Lower leg skin (tissue), 4 donors: ENCODE measurements at regions not wholly inside any gene's neighbourhood (a gene's known extent, or its start where the extent isn't known, plus 50 kb on each side); places are given as distances from the start of the nearest gene placed in this dataset.
"Not testable (repeated sequence)": the region's sequence is repeated elsewhere in the genome, so short reads cannot be mapped to it uniquely, and the experiment has no call there.

Experiments
- DNase-seq, 2 donors: peaks; one replicate each; pipeline ENCODE4 v3.0.0-alpha.2; 2019; ENCODE audit warnings: low spot score in 2 of 2
- H3K4me3 ChIP-seq: fragments of 200-600 bp; sonication (generic); 2 replicates; pipeline ENCODE4 v1.5.1; 2017; ENCODE audit warnings: mild to moderate bottlenecking, low read depth; ENCODE audit not compliant: poor library complexity, severe bottlenecking
- CTCF ChIP-seq, 3 donors: fragments of 450-650 bp; IDR thresholded peaks; one replicate each; pipeline ENCODE4 v1.5.1; 2016; ENCODE audit warnings: antibody characterized with exemption in 3 of 3, mild to moderate bottlenecking in 3 of 3, moderate library complexity in 2 of 3
- POLR2A ChIP-seq, 2 donors: fragments of 450-650 bp; IDR thresholded peaks; one replicate each; pipeline ENCODE4 v1.6.1; 2016 to 2017; ENCODE audit warnings: antibody characterized with exemption in 2 of 2, mild to moderate bottlenecking in 1 of 2, moderate library complexity in 1 of 2
- WGBS, 2 donors: methylation state at CpG; one replicate each; pipeline ENCODE4 v1.1.5; 2018; 5-methylcytosine and 5-hydroxymethylcytosine counted together
- intact Hi-C: fragments of 100-400 bp; cut with DNase I; formaldehyde crosslinking; loops from one replicate; pipeline ENCODE4 v1.15.0; 2023; ENCODE audit warnings: low total_unique reads

- no peak for DNase-seq
- TF ChIP-seq POLR2A (IDR thresholded peaks at IDR 0.05): no peak
- no peak for TF ChIP-seq CTCF (IDR thresholded peaks at IDR 0.05)
- H3K4me3 ChIP-seq: no peak overlapping the region
- intact Hi-C loops: no loop called here
- 45 to 74% methylated on average over 3 of the region's 3 CpGs for WGBS, 2 donors
These were observed 147.8 kb upstream of the MAP2 start for GRCh38 chr2:209276000-209276399.

GRCh38 chr2:209277444-209277843 lies 146.4 kb upstream of the MAP2 start:
- WGBS, 2 donors: 52 to 55% methylated on average over 3 of the region's 3 CpGs
- intact Hi-C loops: no loop called here

GRCh38 chr2:209298601-209299000 lies 125.2 kb upstream of the MAP2 start:
- no peak for DNase-seq
- 89 to 93% methylated on average over 2 of the region's 2 CpGs for WGBS, 2 donors
- no peak for TF ChIP-seq POLR2A (IDR thresholded peaks at IDR 0.05)
- TF ChIP-seq CTCF (IDR thresholded peaks at IDR 0.05): no peak
- intact Hi-C loops: no loop called here
- no peak overlapping the region for H3K4me3 ChIP-seq

More at GRCh38 chr2:209277444-209277843, 146.4 kb upstream of the MAP2 start:
- TF ChIP-seq CTCF (IDR thresholded peaks at IDR 0.05) (no peak), POLR2A (IDR thresholded peaks at IDR 0.05) (no peak)
- no peak for DNase-seq
- no peak overlapping the region for H3K4me3 ChIP-seq

- intact Hi-C loops, H3K4me3 ChIP-seq, DNase-seq: not testable (repeated sequence)
- WGBS, 2 donors: 88 to 94% methylated on average over 11 of the region's 11 CpGs
These were observed 124.4 kb upstream of the MAP2 start for GRCh38 chr2:209299478-209299877.

- intact Hi-C loops, DNase-seq, H3K4me3 ChIP-seq: not testable (repeated sequence)
- whole genome bisulfite sequencing, 2 donors: 88 to 93% methylated on average over 9 of the region's 9 CpGs
These were observed 123.1 kb upstream of the MAP2 start for GRCh38 chr2:209300766-209301165.

- intact Hi-C loops: no loop called here
- H3K4me3 ChIP-seq: no peak overlapping the region
- no peak for DNase-seq
- WGBS, 2 donors: 52 to 75% methylated on average over 2 of the region's 2 CpGs
- TF ChIP-seq CTCF (IDR thresholded peaks at IDR 0.05): no peak
- TF ChIP-seq POLR2A (IDR thresholded peaks at IDR 0.05): no peak
These were observed 118.8 kb upstream of the MAP2 start for GRCh38 chr2:209305026-209305425.

- no peak for TF ChIP-seq POLR2A (IDR thresholded peaks at IDR 0.05)
- TF ChIP-seq CTCF (IDR thresholded peaks at IDR 0.05): no peak
- H3K4me3 ChIP-seq: no peak overlapping the region
- DNase-seq: no peak
- 77 to 79% methylated on average over 7 of the region's 7 CpGs for WGBS, 2 donors
- intact Hi-C loops: no loop called here
These were observed 118.1 kb upstream of the MAP2 start for GRCh38 chr2:209305746-209306196.
